ENCODE measurements at regions not wholly inside any gene's neighbourhood (a gene's known extent, or its start where the extent isn't known, plus 50 kb on each side); places are given as distances from the start of the nearest gene placed in this dataset.

DNA sequence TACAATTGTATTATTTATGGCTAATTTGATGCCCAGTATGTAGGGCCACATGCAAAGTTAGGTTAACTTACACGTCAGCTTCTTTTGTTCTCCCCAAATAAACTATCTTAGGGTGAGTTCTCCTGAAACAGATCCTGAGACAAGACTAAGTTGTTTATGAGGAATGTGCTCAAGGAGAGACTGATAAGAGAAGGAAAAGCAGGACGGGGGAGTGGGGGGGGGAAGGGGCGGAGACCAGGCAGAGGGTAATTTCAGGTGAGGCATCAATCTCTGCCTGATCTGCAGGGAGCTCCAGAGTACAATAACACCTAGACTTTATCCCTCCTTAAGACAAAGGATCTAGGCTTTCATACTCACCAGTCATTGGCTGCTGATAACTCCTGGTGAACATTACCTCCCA lies 220.6 kb upstream of the BTBD3 start:
- TF ChIP-seq, protein P1, sequence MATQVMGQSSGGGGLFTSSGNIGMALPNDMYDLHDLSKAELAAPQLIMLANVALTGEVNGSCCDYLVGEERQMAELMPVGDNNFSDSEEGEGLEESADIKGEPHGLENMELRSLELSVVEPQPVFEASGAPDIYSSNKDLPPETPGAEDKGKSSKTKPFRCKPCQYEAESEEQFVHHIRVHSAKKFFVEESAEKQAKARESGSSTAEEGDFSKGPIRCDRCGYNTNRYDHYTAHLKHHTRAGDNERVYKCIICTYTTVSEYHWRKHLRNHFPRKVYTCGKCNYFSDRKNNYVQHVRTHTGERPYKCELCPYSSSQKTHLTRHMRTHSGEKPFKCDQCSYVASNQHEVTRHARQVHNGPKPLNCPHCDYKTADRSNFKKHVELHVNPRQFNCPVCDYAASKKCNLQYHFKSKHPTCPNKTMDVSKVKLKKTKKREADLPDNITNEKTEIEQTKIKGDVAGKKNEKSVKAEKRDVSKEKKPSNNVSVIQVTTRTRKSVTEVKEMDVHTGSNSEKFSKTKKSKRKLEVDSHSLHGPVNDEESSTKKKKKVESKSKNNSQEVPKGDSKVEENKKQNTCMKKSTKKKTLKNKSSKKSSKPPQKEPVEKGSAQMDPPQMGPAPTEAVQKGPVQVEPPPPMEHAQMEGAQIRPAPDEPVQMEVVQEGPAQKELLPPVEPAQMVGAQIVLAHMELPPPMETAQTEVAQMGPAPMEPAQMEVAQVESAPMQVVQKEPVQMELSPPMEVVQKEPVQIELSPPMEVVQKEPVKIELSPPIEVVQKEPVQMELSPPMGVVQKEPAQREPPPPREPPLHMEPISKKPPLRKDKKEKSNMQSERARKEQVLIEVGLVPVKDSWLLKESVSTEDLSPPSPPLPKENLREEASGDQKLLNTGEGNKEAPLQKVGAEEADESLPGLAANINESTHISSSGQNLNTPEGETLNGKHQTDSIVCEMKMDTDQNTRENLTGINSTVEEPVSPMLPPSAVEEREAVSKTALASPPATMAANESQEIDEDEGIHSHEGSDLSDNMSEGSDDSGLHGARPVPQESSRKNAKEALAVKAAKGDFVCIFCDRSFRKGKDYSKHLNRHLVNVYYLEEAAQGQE (IDR thresholded peaks at IDR 0.05; ENCODE audit: unreplicated experiment), result no peak
- TF ChIP-seq, protein P2, sequence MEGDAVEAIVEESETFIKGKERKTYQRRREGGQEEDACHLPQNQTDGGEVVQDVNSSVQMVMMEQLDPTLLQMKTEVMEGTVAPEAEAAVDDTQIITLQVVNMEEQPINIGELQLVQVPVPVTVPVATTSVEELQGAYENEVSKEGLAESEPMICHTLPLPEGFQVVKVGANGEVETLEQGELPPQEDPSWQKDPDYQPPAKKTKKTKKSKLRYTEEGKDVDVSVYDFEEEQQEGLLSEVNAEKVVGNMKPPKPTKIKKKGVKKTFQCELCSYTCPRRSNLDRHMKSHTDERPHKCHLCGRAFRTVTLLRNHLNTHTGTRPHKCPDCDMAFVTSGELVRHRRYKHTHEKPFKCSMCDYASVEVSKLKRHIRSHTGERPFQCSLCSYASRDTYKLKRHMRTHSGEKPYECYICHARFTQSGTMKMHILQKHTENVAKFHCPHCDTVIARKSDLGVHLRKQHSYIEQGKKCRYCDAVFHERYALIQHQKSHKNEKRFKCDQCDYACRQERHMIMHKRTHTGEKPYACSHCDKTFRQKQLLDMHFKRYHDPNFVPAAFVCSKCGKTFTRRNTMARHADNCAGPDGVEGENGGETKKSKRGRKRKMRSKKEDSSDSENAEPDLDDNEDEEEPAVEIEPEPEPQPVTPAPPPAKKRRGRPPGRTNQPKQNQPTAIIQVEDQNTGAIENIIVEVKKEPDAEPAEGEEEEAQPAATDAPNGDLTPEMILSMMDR (conservative IDR thresholded peaks at IDR 0.05; ENCODE audit: low read depth in 2 of 2), result no peak
- TF ChIP-seq CREB1 (CRISPR knock-in tag; IDR thresholded peaks at IDR 0.05; ENCODE audit: low read depth) (no peak), POLR2AphosphoS5 (IDR thresholded peaks at IDR 0.05; ENCODE audit: low read depth) (no peak), EZH2 (IDR thresholded peaks at IDR 0.05; ENCODE audit: low read depth, unreplicated experiment) (no peak), EZH2phosphoT487 (IDR thresholded peaks at IDR 0.05; ENCODE audit: unreplicated experiment) (no peak)

Data from GM23338 (cell line).